G401.6 (cell line): ENCODE measurements at regions not wholly inside any gene's neighbourhood (a gene's known extent, or its start where the extent isn't known, plus 50 kb on each side); places are given as distances from the start of the nearest gene placed in this dataset.

Experiments
- FAIRE-seq: peaks from 2 replicates; lab custom pipeline; 2012; peaks lifted over from hg19 to GRCh38; lab: Jason Lieb, UNC

DNA sequence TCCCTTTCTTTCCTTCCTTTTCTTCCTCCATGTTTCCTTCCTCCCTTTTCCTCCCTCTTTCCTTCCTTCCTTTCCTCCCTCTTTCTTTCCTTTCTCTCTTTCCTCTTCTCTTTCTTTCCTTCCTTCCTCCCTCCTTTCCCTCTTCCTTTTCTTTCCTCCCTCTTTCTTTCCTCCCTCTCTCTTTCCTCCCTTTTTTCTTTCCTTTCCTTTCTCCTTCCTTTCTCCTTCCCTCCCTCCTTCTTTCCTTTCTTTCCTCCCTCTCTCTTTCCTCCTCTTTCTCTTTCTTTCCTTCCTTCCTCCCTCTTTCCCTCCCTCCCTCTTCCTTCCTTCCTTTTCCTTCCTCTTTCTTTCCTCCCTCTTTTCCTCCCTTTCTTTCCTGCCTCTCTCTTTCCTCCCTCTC lies 86.3 kb upstream of the FERMT1 start:
- no peak for FAIRE-seq

DNA sequence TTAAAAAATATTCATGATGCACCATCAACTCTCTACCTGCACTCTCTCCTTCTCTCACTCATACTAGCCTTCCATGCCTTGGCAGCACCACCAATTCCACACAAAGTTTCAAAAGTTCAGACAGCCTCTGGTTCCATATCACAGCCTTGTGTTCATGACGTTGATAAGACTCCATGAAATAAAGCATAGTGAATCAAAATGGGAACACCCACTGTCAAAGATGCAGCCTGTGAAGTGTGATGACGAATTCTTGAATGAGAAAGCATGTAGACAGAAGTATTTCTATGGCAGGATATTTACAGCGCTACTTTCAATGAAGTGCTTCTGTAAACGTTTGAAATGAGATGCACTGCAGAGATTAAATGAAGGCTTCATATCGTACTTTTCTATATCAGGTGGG lies 77.3 kb upstream of the FERMT1 start:
- FAIRE-seq = no peak

DNA sequence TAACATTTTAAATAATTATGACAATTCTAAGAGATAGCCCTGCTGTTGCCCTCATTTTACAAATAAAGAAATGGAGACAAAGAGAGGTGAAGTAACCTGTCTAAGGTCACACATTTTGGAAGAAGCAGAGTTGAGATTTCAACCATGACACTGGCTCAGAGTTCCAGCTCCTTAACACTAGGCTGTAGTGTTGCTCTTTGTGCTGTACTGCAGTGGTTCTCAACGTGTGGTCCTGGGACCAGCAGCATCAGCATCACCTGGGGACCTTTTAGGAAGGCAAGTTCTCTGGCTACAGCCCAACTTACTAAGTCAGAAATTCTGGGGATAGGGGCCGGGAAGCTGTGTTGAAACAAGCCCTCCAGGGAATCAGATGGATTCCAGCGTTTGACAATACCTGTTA lies 62.4 kb upstream of the FERMT1 start:
- FAIRE-seq = no peak

DNA sequence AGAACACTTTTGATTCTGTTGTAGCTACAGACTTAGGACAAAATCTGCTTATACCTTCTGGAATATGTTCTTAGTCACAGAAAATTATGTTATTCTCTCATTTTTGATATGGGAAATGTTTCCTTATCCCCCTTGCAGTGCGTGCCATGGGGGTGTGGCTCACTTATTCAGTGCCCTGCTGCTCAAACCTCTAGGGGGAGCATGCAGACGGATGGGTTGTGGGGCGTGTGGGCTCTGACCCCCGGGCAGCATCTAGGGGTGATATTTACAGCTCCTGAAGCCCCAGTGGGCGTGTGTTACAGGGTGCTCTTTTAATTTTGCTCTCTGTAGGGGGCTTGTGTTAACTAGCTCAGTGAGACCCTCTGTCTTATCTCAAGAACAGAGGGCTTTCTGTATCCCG lies 61.3 kb upstream of the FERMT1 start:
- FAIRE-seq = no peak

DNA sequence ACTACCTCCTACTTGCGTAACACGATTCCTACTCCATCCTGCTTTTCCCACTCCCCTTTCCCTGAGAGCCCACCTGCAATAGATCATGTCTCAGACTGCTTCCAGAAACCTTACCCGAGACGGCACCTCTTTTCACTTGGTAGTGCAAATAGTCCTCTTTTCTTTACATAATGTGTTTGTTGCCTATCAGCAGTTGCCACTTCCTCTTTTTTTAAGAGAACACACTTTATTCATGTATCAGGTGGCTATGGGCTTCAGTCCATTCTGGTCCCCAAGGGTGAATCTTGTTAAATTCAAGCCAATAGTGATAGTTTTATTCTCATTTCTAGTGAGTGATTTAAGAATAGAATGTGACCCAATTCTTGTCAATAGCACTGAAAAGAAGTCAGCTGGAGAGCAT lies 57.7 kb upstream of the FERMT1 start:
- no peak for FAIRE-seq

DNA sequence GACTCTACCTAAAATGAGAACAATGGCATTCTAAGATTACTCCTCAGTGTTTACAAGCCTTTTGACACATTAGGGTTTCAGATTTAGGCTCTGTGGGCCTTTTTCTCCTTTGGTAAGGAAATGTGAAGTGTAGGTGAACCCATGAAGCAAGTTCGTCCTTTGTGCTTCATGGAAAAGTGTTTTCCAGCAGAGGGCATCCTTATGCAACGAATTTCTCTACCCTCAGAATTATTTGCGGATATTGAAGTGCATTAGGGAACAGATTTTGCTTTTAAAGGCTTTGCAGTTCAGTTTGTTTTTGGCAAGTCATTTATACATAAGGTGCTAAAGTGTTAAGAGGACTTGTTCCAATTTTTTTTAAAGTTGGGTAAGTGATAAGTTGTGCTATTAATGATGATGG lies 55.7 kb upstream of the FERMT1 start:
- FAIRE-seq = no peak

DNA sequence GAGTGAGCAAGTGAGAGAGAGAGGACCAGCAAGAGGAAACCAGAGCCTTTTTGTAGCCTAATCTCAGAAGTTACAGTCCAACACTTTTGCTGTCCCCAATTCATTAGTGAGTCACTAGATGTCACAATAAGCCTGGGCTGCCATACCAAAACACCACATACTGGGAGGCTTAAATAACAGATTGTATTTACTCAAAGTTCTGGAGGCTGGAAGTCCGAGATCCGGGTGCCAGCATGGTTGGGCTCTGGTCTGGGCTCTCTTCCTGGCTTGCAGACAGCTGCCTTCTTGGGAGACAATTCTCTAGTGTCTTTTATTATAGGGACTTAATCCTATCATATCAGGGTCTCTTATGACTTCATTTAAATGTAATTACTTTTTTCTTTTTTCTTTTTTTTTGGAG lies 50.7 kb upstream of the FERMT1 start:
- FAIRE-seq = no peak
